H1 (cell line): ENCODE measurements at regions not wholly inside any gene's neighbourhood (a gene's known extent, or its start where the extent isn't known, plus 50 kb on each side); places are given as distances from the start of the nearest gene placed in this dataset.
A peak's percentile ranks its signal among the peaks of the same experiment; 100 is the strongest.

Source experiments
- CTCF ChIA-PET: fragments of 300-600 bp; sonication (Branson Sonifier 250); formaldehyde crosslinking; loops from one replicate; lab custom pipeline; 2021; ENCODE audit not compliant: partially characterized antibody; lab: Charles Lee
- POLR2A ChIA-PET: fragments of 300-600 bp; sonication (Branson Sonifier 250); formaldehyde crosslinking; loops from one replicate; lab custom pipeline; 2021; ENCODE audit warnings: inconsistent platforms; ENCODE audit not compliant: partially characterized antibody; lab: Charles Lee
- DNase-seq, 2 experiments: peaks; one replicate each; pipeline versions ENCODE4 v3.0.0 to v3.0.0-alpha.2; 2010 to 2022; ENCODE audit warnings: low spot score in 2 of 2, low read depth in 1 of 2, mixed read lengths in 1 of 2
- FAIRE-seq: peaks from 2 replicates; lab custom pipeline; 2011; peaks lifted over from hg19 to GRCh38; lab: Jason Lieb, UNC
- H2AFZ ChIP-seq: 2 replicates; pipeline ENCODE4 v1.8.1; 2012; ENCODE audit warnings: low read length, inconsistent platforms
- H2AK5ac ChIP-seq: 2 replicates; pipeline ENCODE4 v1.6.1; 2013; ENCODE audit warnings: low read depth, low read length
- H2BK120ac ChIP-seq: replicated peaks from 2 replicates; pipeline ENCODE3; 2013; ENCODE audit warnings: low read depth, low read length, inconsistent platforms
- H2BK12ac ChIP-seq: 2 replicates; pipeline ENCODE4 v1.6.1; 2013; ENCODE audit warnings: low read depth, low read length
- H2BK15ac ChIP-seq: 2 replicates; pipeline ENCODE4 v1.6.1; 2013; ENCODE audit warnings: low read length
- H2BK20ac ChIP-seq: 2 replicates; pipeline ENCODE4 v1.6.1; 2013; ENCODE audit warnings: low read length
- H2BK5ac ChIP-seq: 2 replicates; pipeline ENCODE4 v1.6.1; 2013; ENCODE audit warnings: low read depth, low read length
- H3K14ac ChIP-seq: 2 replicates; pipeline ENCODE4 v1.6.1; 2013; ENCODE audit warnings: inconsistent platforms; ENCODE audit not compliant: insufficient read length
- H3K18ac ChIP-seq: 2 replicates; pipeline ENCODE4 v1.6.1; 2013; ENCODE audit warnings: low read length; ENCODE audit errors: extremely low read depth
- H3K23ac ChIP-seq: 2 replicates; pipeline ENCODE4 v1.6.1; 2013; ENCODE audit warnings: inconsistent platforms; ENCODE audit not compliant: insufficient read length
- H3K23me2 ChIP-seq: 2 replicates; pipeline ENCODE4 v1.6.1; 2013; ENCODE audit warnings: low read depth, low read length
- H3K27ac ChIP-seq: 2 replicates; pipeline ENCODE4 v1.6.1; 2011; ENCODE audit warnings: low read depth, low read length, inconsistent platforms
- H3K27me3 ChIP-seq, 4 experiments: replicated peaks in 1 of 4; 1 replicate in 1 of 4; 2 replicates in 3 of 4; pipeline versions ENCODE4 v1.6.1 to v1.8.1; 2011 to 2013; ENCODE audit warnings: low read length in 3 of 4, mild to moderate bottlenecking in 3 of 4, inconsistent platforms in 2 of 4, mixed read lengths in 2 of 4, moderate library complexity in 1 of 4; ENCODE audit not compliant: control insufficient read depth in 3 of 4, insufficient read depth in 3 of 4; ENCODE audit errors: extremely low read depth in 1 of 4
- H3K36me3 ChIP-seq, 4 experiments: 2 replicates each; pipeline versions ENCODE4 v1.6.1 to v1.8.1; 2011 to 2013; ENCODE audit warnings: mild to moderate bottlenecking in 4 of 4, low read length in 3 of 4, moderate library complexity in 2 of 4, control low read depth in 1 of 4, inconsistent platforms in 1 of 4; ENCODE audit not compliant: insufficient read depth in 4 of 4, control insufficient read depth in 2 of 4
- H3K4ac ChIP-seq: replicated peaks from 2 replicates; pipeline ENCODE3; 2013; ENCODE audit warnings: low read length, low read depth, mixed read lengths, inconsistent platforms; ENCODE audit not compliant: insufficient read length
- H3K4me1 ChIP-seq, 4 experiments: replicated peaks in 1 of 4; 1 replicate in 1 of 4; 2 replicates in 3 of 4; pipeline versions ENCODE4 v1.6.1 to v1.8.1; 2011 to 2013; ENCODE audit warnings: low read length in 3 of 4, inconsistent platforms in 2 of 4, mixed read lengths in 1 of 4; ENCODE audit not compliant: insufficient read depth in 4 of 4, control insufficient read depth in 3 of 4
- H3K4me2 ChIP-seq, 2 experiments: 2 replicates each; pipeline versions ENCODE4 v1.6.1 to v1.8.1; 2011 to 2013; ENCODE audit warnings: low read depth in 2 of 2, low read length in 2 of 2, control low read depth in 1 of 2, inconsistent platforms in 1 of 2, mild to moderate bottlenecking in 1 of 2; ENCODE audit not compliant: insufficient read depth in 1 of 2
- H3K4me3 ChIP-seq, 4 experiments: fragments of 200-600, 300-600 bp in 1 of 4; sonication (generic), shearing (Covaris generic), sonication (Bioruptor Twin) in 1 of 4; 2 replicates each; pipeline versions ENCODE4 v1.5.1 to v1.8.1; 2011 to 2016; ENCODE audit warnings: low read length in 4 of 4, low read depth in 3 of 4, control low read depth in 2 of 4, inconsistent platforms in 2 of 4, mild to moderate bottlenecking in 2 of 4, mixed read lengths in 1 of 4, moderate library complexity in 1 of 4; ENCODE audit not compliant: insufficient read depth in 2 of 4; ENCODE audit errors: extremely low read depth in 1 of 4
- H3K56ac ChIP-seq: replicated peaks from 2 replicates; pipeline ENCODE3; 2013; ENCODE audit warnings: low read depth, mild to moderate bottlenecking, mixed read lengths, low read length, inconsistent platforms; ENCODE audit not compliant: insufficient read length
- H3K79me1 ChIP-seq: 2 replicates; pipeline ENCODE4 v1.6.1; 2013; ENCODE audit warnings: low read depth, low read length, control low read depth
- H3K79me2 ChIP-seq, 2 experiments: 2 replicates each; pipeline versions ENCODE4 v1.6.1 to v1.8.1; 2012 to 2013; ENCODE audit warnings: low read length in 2 of 2, mild to moderate bottlenecking in 2 of 2, inconsistent platforms in 1 of 2; ENCODE audit not compliant: insufficient read depth in 2 of 2, control insufficient read depth in 1 of 2
- H3K9ac ChIP-seq, 4 experiments: replicated peaks in 1 of 4; 1 replicate in 1 of 4; 2 replicates in 3 of 4; pipeline versions ENCODE4 v1.6.1 to v1.8.1; 2011 to 2013; ENCODE audit warnings: low read depth in 3 of 4, low read length in 3 of 4, control low read depth in 2 of 4, mild to moderate bottlenecking in 2 of 4, moderate library complexity in 2 of 4, inconsistent platforms in 1 of 4; ENCODE audit errors: extremely low read depth in 1 of 4
- H3K9me3 ChIP-seq, 2 experiments: 2 replicates each; pipeline versions ENCODE4 v1.6.1 to v1.8.1; 2012 to 2013; ENCODE audit warnings: mild to moderate bottlenecking in 2 of 2, moderate library complexity in 2 of 2, control low read depth in 1 of 2, inconsistent platforms in 1 of 2, low read depth in 1 of 2, low read length in 1 of 2, mixed read lengths in 1 of 2; ENCODE audit not compliant: insufficient read depth in 2 of 2
- H4K20me1 ChIP-seq, 2 experiments: replicated peaks in 1 of 2; 2 replicates each; pipeline versions ENCODE3 to v1.8.1; 2011 to 2013; ENCODE audit warnings: inconsistent platforms in 2 of 2, low read length in 2 of 2, mild to moderate bottlenecking in 1 of 2; ENCODE audit not compliant: insufficient read depth in 2 of 2, control insufficient read depth in 1 of 2
- H4K5ac ChIP-seq: 2 replicates; pipeline ENCODE4 v1.6.1; 2013; ENCODE audit warnings: low read length, low read depth, mixed read lengths, inconsistent platforms; ENCODE audit not compliant: insufficient read length
- H4K8ac ChIP-seq: 2 replicates; pipeline ENCODE4 v1.8.0; 2013; ENCODE audit warnings: mild to moderate bottlenecking, moderate library complexity, low read length, inconsistent platforms; ENCODE audit not compliant: insufficient read depth; ENCODE audit errors: extremely low read depth
- H4K91ac ChIP-seq: replicated peaks from 2 replicates; pipeline ENCODE3; 2013; ENCODE audit warnings: low read length, mixed read lengths, inconsistent platforms; ENCODE audit not compliant: insufficient read length
- PHF8 ChIP-seq: fragments of 200-600 bp; sonication (generic); conservative IDR thresholded peaks from 2 replicates; pipeline ENCODE4 v1.7.1; 2012; ENCODE audit warnings: low read depth, mild to moderate bottlenecking, inconsistent platforms, low read length, moderate library complexity
- SIX5 ChIP-seq: IDR thresholded peaks from 2 replicates; pipeline ENCODE4 v1.6.1; 2011; ENCODE audit warnings: mild to moderate bottlenecking, low read depth, low read length
- SUZ12 ChIP-seq: fragments of 200-600 bp; sonication (generic); IDR thresholded peaks from 2 replicates; pipeline ENCODE4 v1.6.1; 2012; ENCODE audit warnings: mild to moderate bottlenecking, inconsistent platforms, low read length, moderate library complexity, mixed read lengths
- WGBS, 2 experiments: shearing (Covaris generic) in 1 of 2; methylation state at CpG; one replicate each; pipeline versions ENCODE4 v1.1.6 to v1.1.7; 2013 to 2015; ENCODE audit warnings: low lambda C conversion rate in 2 of 2, mixed read lengths in 2 of 2, inconsistent platforms in 1 of 2, low coverage in 1 of 2, missing lambda C conversion rate in 1 of 2; ENCODE audit not compliant: insufficient replicate concordance in 2 of 2, insufficient coverage in 1 of 2, insufficient read length in 1 of 2; ENCODE audit errors: extremely low coverage in 1 of 2, missing lambda C conversion rate in 1 of 2; 5-methylcytosine and 5-hydroxymethylcytosine counted together
- TF ChIP-seq, protein P1 (sequence below): IDR thresholded peaks from 2 replicates; pipeline ENCODE4 v1.6.1; 2011; ENCODE audit warnings: low read depth, mild to moderate bottlenecking, low read length; ENCODE audit not compliant: insufficient read depth

DNA sequence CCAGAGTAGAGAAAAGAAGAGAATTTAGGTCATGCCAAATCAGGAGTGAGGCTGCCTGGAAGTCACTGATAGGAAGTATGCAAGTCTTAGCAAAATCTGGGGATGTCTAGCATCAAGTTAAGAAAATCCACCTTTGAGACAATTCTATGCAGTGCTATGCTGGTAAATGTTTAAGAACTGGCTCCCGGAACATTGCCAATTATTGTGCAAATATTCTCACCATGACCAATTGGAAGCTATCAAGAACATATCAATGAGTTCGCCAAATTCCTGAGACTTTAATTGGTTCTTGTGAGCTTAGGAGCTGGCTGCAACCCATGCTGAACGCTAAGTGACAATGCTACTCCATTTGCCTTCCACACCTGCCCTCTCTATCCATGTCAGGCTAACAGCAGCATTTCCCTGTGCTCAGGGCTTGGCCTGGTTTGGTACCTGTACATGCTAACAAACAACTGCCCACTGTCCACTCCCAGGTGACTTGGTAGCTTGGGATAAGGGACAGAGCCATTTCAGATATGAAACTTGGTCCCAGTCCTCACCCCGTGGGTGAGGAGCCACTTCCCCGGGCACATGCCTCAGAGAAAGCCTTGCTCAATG lies 172.9 kb upstream of the KLHL29 start:
- Histone ChIP-seq H3K23me2 (no peaks in the 10 kb centered on the region), H3K4me2 (no peak overlapping the region), H3K14ac (no peak overlapping the region), H2BK12ac (no peak overlapping the region), H2BK20ac (no peak overlapping the region), H2BK15ac (no peak overlapping the region), H3K27ac (no peak overlapping the region), H3K9ac (no peak overlapping the region), H2BK120ac (no peak overlapping the region), H3K27me3 (no peaks in the 10 kb centered on the region; a peak in 1 of 7 replicates), H3K4me3 (no peak overlapping the region), H3K9me3 (no peaks in the 10 kb centered on the region), H4K20me1 (no peaks in the 10 kb centered on the region), H3K79me2 (no peaks in the 10 kb centered on the region), H4K8ac (no peak overlapping the region), H2AK5ac (no peak overlapping the region), H3K23ac (no peak overlapping the region), H3K4ac (no peak overlapping the region), H2BK5ac (no peak overlapping the region), H3K4me1 (no peaks in the 10 kb centered on the region; a peak in 1 of 7 replicates), H3K79me1 (no peaks in the 10 kb centered on the region), H2AFZ (no peak overlapping the region), H4K91ac (no peak overlapping the region), H4K5ac (no peak overlapping the region), H3K18ac (0 out of 2 replicates have a peak overlapping the region, but pooled peaks have one; percentile 16), H3K56ac (no peak overlapping the region), H3K36me3 (no peaks in the 10 kb centered on the region)
- no peak for DNase-seq
- TF ChIP-seq SIX5 (no peak), SUZ12 (no peak), PHF8 (no peak)
- TF ChIP-seq, protein P1, sequence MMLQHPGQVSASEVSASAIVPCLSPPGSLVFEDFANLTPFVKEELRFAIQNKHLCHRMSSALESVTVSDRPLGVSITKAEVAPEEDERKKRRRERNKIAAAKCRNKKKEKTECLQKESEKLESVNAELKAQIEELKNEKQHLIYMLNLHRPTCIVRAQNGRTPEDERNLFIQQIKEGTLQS, result no peak
- POLR2A ChIA-PET, result no interaction called here
- no peak for FAIRE-seq
- 93% methylated on average over 5 of the region's 5 CpGs; no CpG with 5 or more reads in 1 of the 2 experiments for WGBS, 2 experiments
- CTCF ChIA-PET, result interaction anchor here (1.0 to 3.9 kb wide), 6 partner anchors 10 to 419 kb away, joined by 3 to 25 read pairs (median 4); no protein-coding TSS in a partner anchor
